Fibroblast of lung (primary cell): ENCODE measurements at regions not wholly inside any gene's neighbourhood (a gene's known extent, or its start where the extent isn't known, plus 50 kb on each side); places are given as distances from the start of the nearest gene placed in this dataset.

ENCODE experiments used
- CTCF ChIP-seq, 2 donors: IDR thresholded peaks in 1 of 2; conservative IDR thresholded peaks in 1 of 2; 1 replicate in 1 of 2; 2 replicates in 1 of 2; pipeline ENCODE4 v1.5.1; 2011 to 2012; ENCODE audit warnings: low read length in 2 of 2, control low read depth in 1 of 2, inconsistent platforms in 1 of 2, low read depth in 1 of 2, mild to moderate bottlenecking in 1 of 2
- EZH2 ChIP-seq: IDR thresholded peaks from 2 replicates; pipeline ENCODE4 v1.5.1; 2012; ENCODE audit warnings: low read length, control low read depth, mild to moderate bottlenecking; ENCODE audit errors: missing control alignments

GRCh38 chr12:67533159-67533558 lies 115.4 kb upstream of the DYRK2 start:
- TF ChIP-seq EZH2 (no peak), CTCF (conservative IDR thresholded peaks at IDR 0.05 in 1 of 2, IDR thresholded peaks at IDR 0.05 in 1 of 2; ENCODE audit: low read depth in 1 of 2, low read length in 2 of 2) (no peak)
